HG02588 (cell line): ENCODE measurements at regions not wholly inside any gene's neighbourhood (a gene's known extent, or its start where the extent isn't known, plus 50 kb on each side); places are given as distances from the start of the nearest gene placed in this dataset.
"Not testable (repeated sequence)": the region's sequence is repeated elsewhere in the genome, so short reads cannot be mapped to it uniquely, and the experiment has no call there.

ENCODE experiments used
- ATAC-seq: cut with Tn5 transposase; IDR thresholded peaks from one replicate; pipeline ENCODE4 v1.9.1; 2021; ENCODE audit warnings: mild to moderate bottlenecking, moderate library complexity; ENCODE audit not compliant: unreplicated experiment

DNA sequence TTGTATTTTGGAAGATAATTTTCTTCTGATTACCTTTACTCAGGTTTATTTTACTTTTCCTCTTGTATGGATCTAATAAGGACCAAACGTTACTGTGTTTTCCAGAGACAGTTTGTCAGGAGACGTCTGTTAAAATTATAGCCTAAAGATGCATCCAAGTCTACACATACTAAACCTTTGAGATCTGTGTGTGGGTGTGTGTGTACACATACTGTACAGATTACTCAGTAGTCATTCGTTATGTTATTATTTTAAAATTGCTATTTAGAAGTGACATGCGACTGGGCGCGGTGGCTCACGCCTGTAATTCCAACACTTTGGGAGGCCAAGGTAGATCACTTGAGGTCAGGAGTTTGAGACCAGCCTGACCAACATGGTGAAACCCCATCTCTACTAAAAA, 51.6 kb upstream of the CNTLN start:
- ATAC-seq: no peak

DNA sequence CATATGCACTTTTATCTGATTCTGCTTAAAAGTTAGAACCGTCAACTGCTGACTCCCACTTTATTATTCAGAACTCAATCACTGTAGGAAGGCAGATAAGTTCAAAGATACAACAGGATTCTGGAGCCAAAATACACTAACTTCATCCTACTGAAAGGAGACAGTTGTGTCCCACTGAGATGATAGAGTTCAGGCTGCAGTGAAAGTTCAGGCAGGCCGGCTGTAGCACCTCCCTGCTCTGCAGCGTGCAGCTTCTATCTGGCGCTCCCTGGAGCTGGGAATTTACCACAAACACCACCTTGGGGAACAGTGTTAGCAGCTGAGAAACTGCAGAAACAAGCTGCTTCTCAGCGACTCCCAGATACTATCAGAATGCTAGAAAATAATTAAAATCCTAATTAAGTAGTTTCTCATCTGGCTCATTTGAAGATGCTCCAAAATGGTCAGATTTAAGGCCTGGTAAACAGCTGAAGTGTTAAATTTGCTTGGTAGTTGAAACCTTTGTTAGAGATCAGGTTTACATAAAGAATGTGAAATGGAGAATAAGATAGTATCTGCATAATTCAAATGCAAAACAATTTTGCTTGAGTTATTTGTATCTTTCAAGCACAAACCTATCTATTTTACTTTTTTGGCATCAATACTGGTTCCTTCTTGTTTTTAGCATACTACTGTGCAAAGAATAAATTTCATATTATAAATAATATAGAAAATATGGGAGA, 52.3 kb upstream of the CNTLN start:
- ATAC-seq: no peak

DNA sequence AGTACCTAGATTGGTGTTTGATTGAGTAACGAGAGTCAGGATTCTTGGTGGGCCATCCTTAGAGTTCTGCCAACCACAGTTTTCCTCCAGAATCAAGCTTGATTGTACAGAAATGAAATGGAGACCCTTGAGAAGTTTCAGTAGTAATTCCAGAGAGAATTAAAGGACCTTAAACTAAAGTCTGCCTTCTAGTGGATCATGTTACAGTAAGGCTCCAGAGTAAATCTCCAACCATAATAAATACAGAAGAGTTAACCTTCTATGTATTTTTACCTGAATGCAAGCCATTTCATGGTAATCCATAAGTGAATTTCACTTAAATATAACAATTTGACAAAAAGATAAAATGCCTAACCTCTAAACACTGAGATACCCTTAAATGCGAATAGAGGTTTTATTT, 53.0 kb upstream of the CNTLN start:
- ATAC-seq: no peak

DNA sequence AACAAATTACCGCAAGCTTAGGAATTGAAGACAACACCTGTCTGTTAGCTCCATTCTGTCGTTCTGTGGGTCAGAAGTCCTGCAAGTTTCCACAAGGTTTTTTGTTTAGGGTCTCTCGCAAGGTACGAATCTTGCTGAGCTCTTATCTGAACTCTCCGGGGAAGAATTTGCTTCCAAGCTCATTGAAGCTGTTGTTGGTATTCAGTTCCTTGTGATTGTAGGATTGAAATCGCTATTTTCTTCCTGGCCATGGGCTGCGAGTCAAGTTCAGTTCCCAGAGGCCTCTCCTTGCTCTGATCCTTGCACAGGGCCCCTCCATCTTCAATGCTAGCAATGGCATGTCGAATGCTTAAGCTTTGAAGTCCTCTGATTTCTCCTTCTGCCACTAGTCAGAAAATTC, 53.5 kb upstream of the CNTLN start:
- no peak for ATAC-seq

DNA sequence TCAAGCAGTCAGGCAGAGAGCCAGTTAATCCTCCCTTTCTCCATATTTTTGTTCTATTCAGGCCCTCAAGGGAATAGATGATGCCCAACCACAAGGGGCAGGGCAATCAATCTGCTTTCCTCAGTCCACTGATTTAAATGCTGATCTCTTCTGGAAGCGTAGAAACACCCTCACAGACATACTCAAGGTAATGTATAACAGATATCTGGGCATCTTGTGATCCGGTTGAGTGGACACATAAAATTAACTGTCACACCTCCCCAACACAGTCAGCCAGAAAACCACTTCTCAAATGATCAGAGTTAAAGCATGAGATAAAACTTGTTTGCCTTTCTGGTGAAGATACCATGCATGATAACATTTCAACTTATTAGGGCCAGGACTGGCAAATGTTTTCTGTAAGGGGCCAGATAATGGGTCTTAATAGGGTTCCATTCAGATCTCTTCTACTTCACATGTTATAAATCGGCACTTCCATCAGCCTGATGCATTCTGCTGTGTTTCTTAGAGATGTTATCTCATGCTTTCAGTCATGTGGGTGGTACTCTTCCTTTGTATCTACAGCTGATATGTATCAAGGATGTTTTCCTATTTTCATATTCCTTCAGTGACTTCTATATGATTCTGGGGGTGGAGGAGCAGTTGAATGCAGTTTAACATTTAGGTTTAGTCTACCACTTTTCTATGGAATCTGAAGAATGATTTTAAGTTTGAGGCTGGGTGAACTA, 58.9 kb upstream of the CNTLN start:
- no peak for ATAC-seq

DNA sequence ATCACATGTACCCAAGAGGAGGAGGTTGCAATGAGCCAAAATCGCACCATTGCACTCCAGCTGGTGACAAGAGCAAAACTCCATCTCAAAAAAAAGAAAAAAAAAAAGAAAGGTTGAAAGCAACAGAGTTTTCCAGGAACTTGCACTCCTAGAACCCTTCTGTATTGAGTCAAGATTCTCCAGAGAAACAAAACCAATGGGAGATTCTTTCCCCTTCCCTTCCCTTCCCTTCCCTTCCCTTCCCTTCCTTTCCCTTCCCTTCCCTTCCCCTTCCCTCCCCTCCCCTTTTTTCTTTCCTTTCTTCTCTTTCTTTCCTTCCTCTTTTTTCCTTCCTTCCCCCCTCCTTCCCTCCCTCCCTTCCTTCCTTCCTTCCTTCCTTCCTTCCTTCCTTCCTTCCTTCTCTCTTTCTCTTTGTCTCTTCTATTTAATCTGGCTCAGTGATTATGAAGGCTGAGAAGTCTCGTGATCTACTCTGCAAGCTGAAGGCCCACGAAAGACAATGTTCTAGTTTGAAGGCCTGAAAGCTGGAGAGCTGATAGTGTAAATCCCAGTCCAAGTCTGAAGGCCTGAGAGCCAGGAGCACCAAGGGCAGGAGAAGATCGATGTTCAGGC, 59.6 kb upstream of the CNTLN start:
- ATAC-seq: no peak

DNA sequence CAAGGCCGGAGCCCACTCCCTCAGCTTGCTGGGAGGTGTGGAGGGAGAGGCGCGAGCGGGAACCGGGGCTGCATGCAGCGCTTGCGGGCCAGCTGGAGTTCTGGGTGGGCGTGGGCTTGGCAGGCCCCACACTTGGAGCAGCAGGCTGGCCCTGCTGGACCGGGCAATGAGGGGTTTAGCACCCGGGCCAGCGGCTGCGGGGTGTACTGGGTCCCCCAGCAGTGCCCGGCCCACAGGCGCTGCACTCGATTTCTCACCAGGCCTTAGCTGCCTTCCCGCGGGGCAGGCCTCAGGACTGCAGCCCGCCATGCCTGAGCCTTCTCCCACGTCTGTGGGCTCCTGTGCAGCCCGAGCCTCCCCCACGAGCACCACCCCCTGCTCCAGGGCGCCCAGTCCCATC, 62.3 kb upstream of the CNTLN start:
- ATAC-seq: not testable (repeated sequence)

DNA sequence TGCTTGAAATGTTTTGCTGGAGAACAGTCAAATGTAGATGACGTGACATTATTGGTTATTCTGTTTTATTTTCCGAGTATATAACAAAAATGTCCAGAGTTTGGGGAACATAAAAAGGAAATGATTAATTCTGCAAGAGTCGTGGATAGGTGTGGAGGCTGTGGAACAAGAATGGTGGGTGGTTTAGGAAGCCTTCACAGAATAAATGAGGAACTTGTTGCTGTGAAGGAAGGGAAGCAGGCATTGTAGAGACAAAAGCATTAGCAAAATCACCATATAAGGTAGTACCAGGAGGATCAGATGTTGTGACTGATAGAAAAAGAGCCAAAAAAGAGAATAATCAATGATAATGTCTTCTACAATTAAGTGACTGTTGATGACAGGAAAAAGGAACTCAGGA, 66.2 kb upstream of the CNTLN start:
- ATAC-seq: no peak

DNA sequence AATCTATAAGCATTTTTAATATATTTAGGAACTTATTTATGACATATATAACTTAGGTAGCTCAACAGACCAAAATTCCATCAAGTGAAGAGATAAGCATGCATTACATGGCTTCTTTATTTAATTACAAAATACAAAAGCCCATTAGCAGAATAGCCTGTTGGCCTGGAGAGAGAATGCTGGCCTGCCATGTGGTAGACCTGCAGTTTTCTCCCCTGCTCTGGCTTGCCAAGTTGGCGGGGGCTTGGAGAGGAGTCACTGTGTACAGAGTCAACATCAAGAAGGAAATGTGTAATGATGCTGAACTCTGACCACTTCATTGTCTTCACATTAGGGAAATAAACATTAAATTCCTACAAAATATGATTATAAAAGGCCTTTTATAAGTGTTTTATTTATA, 69.8 kb upstream of the CNTLN start:
- ATAC-seq: no peak

DNA sequence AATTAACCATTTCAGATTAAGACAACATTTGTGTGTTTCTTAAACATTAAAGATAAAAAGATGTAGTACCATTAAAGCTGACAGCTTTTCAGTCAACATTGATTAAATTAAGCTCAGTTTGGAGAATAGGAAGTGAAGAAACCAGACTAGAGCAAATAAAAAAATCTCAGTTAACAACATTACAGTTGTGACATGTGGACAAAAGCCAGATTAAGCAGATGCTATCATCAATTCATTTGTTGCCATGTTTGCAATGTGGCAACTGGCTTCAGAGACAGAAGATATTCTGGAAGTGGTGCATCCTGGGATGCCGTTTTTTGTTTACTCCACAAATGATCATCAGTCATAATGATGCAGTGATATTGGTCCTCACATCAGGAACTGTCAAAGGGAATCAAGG, 70.3 kb upstream of the CNTLN start:
- ATAC-seq: no peak

DNA sequence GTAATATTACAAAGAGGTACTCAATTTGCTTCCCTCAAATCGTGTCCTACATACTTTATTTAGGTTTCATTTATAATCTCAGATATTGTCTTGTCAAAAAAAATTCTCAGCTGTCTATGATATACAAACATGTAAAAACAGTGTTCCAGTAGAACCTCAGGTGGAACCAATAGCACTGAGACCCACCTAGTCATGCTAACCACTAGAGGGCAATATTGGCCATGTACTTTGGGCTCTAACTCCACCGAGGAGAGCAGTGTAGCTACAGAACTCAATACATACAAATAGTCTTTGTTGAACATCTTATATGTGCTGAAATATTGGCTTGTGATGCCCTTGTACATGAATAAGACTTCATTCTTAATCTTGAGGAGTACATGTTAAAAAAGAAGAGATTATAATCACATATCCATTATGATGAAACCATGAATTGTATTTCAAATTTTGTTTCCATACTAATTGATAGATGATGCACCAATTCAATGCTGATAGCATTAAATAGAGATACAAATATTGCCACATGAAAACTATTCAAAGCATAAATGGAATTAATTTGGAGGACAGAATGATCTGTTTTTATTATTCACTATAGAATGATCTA, 71.2 kb upstream of the CNTLN start:
- peak; percentile 84 for ATAC-seq

DNA sequence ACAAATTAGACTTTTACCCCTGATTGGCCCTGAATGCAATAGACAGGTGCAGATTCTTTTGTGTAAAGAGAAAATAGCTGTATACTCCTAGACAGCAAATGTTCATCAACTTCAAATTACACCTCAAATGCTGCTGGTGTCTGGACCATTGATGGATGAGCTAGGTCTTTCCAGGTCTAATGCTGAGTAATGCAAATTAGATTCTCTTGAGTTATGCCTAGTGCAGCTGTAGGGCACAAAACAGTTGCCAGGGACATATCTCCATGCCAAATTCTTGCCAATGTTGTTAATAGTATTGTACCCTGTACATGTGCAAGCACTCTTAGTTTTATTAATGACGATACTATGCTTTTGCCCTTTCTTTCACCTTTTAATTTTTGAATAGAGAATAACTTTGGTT, 72.3 kb upstream of the CNTLN start:
- no peak for ATAC-seq

DNA sequence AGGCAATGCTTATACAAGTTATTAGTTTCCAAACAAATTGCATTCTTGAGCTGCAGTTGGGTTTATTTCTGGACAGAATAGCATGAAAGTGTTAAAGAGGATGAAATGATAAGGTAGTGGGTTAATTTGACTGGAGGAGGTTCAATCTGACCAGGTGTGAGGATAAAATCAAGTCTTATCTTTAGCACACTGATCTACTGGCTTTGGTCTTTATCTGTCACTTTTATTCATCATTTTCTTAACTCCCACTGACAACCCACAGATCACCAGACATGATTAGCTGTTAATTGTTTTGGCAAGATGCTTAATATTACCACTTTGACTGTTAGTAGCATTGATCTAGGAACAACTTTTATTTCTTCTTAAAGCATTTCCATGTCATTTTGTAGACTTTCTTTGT, 74.4 kb upstream of the CNTLN start:
- ATAC-seq: no peak

DNA sequence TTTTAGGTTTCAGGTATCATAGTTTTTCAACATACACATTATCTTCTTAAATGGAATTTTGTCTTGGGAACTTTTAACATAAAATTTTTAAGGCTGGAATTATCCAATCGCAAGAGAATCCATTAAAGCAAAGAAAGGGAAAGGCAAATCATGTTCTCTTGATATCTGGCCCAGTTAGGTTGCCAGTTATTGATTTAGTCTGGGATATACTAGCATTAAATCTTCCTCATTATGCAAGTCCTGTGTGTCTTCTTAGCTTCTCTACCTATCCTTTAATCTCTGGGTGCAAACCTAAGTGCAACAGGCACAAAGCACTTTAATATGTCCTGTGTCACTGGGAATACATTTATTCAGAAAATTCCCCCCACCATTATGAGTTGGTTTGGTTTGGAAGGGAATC, 75.4 kb upstream of the CNTLN start:
- ATAC-seq: no peak

DNA sequence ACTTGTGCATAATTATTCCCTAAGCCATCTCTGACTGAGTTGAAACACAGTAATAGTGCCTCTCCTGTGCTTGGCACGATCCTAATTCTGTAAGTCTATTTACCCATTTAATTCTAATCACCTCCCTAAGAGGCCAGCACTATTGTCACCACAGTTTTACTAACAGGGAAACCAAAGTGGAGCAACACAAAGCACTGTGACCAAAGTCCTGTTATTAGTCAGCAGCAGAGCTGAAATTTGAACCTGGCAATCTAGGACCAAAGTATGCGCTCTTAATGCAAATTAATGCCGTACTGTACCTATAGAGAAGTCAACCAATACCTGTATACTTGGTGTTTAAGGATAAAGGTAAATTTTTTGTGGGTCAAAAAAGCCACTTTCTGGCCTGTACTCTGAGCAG, 77.1 kb upstream of the CNTLN start:
- no peak for ATAC-seq

DNA sequence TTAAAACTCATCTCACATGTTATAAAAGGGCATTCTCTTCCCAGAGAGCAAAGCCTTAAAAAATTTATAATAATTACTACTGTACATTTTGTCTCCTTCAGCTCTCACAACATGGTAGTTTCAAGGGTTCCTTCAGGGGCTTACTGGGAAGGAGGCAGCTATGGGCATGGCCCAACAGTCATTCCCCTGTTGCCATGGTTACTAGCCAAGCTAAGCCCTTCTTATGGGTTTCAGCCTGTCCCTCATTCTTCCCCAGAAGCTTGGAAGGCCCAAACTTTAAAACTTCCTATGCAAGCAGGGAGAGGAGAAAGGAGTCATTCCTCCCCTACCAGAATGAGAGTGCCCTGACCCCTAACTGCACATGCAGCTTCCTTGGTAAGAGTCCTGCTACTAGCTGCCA, 82.2 kb upstream of the CNTLN start:
- ATAC-seq: no peak

DNA sequence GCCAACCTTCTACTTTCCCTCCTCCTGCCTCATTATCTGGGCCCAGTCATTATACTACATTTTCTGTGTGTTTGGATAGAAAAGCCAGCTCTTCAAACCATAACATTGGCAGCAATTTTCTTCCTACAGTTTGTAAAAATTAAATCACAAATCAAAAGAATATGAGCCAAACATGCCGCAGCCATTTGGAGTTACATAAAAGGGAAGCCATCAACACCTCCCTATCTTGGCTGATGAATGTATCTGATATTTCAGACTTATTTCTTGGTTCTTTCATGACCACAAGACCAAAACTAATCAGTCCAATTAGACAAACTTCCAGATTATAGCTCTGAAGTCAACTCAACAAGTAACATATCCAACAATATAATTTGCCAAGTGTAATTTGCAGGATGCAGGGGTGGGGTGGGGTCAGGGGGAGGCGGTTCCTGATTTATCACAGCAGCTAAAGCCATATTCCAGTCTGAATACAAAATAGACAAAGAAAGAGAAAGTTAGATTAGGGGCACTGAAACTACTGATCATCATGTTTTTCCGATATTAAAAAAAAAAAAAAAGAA, 89.4 kb upstream of the CNTLN start:
- ATAC-seq: no peak

DNA sequence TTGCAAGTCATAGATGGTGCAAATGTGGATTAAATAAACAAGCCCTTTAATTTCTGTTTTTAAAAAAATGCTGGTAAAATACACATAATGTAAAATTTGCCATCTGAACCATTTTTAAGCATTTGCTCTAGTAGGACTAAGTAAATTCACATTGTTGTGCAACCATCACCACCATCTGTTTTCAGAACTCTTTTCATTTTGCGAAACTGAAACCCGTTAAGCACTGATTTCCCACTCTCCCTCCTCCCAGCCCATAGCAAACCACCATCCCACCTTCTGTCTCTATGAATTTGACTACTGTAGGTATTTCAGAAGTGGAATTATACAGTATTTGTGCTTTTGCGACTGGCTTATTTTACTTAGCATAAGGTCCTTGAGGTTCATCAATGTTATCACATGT, 103.3 kb upstream of the CNTLN start:
- no peak for ATAC-seq

DNA sequence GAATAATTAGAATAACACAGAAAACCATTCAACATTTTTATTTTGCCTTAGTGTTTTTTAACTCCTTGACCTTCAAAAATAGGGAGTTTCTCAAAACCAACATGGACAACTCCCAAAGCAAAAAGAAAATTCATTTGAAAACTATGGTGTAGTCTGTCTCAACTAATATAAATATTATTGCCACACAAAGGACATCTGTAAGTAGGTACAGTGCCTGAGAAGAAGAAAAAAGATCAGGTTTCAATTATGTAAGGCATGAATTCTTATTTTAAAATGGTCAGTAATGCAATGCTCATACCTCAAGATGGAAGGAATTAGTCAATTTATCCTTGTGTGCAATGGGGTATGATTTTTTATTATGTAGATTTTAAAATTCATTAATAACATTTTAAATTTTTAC, 109.6 kb upstream of the CNTLN start:
- ATAC-seq: no peak

DNA sequence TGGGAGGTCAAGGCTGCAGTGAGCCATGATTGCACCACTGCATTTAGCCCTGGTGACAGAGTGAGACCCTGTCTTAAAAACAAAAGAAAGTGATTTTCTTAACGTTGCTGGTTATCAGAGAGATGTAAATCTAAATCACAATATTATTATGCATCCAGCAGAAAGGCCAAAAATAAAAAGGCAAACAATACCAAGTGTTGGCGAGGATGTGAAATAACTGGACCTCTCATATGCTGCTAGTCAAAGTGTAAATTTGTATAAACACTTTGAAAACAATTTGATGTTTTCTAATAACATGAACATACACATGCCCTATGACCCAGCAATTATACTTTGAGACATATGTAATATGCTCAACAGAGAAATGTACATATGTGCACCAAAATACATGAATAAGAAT, 110.7 kb upstream of the CNTLN start:
- no peak for ATAC-seq

DNA sequence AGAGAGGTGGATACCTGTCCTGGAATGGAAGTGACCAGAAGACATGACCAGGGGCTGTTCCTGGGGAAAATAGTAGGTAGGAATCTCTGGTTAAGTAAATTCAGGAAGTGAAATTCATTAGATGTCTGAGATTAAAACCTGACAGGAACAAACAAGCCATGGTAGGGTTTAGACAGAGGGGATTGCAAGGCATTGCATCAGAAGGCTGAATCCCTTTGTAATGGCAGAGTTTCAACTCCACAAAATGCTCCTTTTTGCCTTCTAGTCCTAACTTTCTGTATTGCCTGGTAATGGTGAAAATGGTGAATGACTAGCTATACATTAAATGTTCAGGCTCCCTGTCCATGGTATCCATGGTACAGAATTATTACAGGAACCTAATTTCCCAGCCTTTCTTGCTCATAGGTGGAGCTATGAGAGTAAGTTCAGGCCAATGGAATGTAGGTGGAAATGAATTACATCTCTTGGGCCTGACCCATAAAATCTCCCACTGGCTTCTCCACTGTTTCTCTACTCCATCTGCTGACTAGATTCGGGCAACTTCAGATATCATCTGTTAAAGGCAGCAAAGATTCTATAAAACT, 113.4 kb upstream of the CNTLN start:
- ATAC-seq: no peak
